GM23338 (cell line): ENCODE measurements at regions not wholly inside any gene's neighbourhood (a gene's known extent, or its start where the extent isn't known, plus 50 kb on each side); places are given as distances from the start of the nearest gene placed in this dataset.

Source experiments
- CREB1 ChIP-seq: fragments of 250-450 bp; sonication (Bioruptor Pico); IDR thresholded peaks from 2 replicates; pipeline ENCODE4 v1.5.0; 2020; ENCODE audit warnings: low read depth, mild to moderate bottlenecking, moderate library complexity
- EZH2 ChIP-seq: fragments of 200-600 bp; sonication (generic); IDR thresholded peaks from one replicate; pipeline ENCODE4 v1.8.0; 2017; ENCODE audit warnings: antibody characterized with exemption, mild to moderate bottlenecking, low read depth; ENCODE audit not compliant: unreplicated experiment
- EZH2phosphoT487 ChIP-seq: fragments of 200-600 bp; sonication (generic); IDR thresholded peaks from one replicate; pipeline ENCODE4 v1.8.1; 2018; ENCODE audit warnings: antibody characterized with exemption; ENCODE audit not compliant: unreplicated experiment
- JUNB ChIP-seq: IDR thresholded peaks from one replicate; pipeline ENCODE4 v1.6.1; 2016; ENCODE audit warnings: antibody characterized with exemption; ENCODE audit not compliant: unreplicated experiment
- NANOG ChIP-seq: IDR thresholded peaks from 2 replicates; pipeline ENCODE4 v1.6.1; 2016; ENCODE audit warnings: antibody characterized with exemption, borderline replicate concordance
- POLR2AphosphoS5 ChIP-seq: IDR thresholded peaks from 2 replicates; pipeline ENCODE4 v1.6.1; 2016; ENCODE audit warnings: antibody characterized with exemption, low read depth
- STAT1 ChIP-seq: IDR thresholded peaks from one replicate; pipeline ENCODE4 v1.6.1; 2016; ENCODE audit warnings: antibody characterized with exemption; ENCODE audit not compliant: unreplicated experiment
- ZNF114 ChIP-seq: fragments of 250-450 bp; sonication (Bioruptor Pico); IDR thresholded peaks from 2 replicates; pipeline ENCODE4 v1.5.0; 2020; ENCODE audit warnings: mild to moderate bottlenecking, moderate library complexity
- ZNF331 ChIP-seq: fragments of 250-450 bp; sonication (Bioruptor Pico); IDR thresholded peaks from 2 replicates; pipeline ENCODE4 v1.5.0; 2020; ENCODE audit warnings: low read depth, mild to moderate bottlenecking, moderate library complexity
- TF ChIP-seq, protein P1 (sequence below), 2 experiments: fragments of 200-600 bp in 1 of 2; sonication (generic) in 1 of 2; conservative IDR thresholded peaks; 2 replicates each; pipeline versions ENCODE4 v1.5.1 to v1.6.1; 2016 to 2017; ENCODE audit warnings: antibody characterized with exemption in 2 of 2, low read depth in 2 of 2, mild to moderate bottlenecking in 2 of 2, moderate library complexity in 1 of 2
- TF ChIP-seq, protein P2 (sequence below): IDR thresholded peaks from one replicate; pipeline ENCODE4 v1.6.1; 2018; ENCODE audit warnings: antibody characterized with exemption; ENCODE audit not compliant: unreplicated experiment
- TF ChIP-seq, protein P3 (sequence below): IDR thresholded peaks from 2 replicates; pipeline ENCODE4 v1.6.1; 2016; ENCODE audit warnings: antibody characterized with exemption
- TF ChIP-seq, protein P4 (sequence below): fragments of 250-450 bp; sonication (Bioruptor Pico); IDR thresholded peaks from 2 replicates; pipeline ENCODE4 v1.5.0; 2020; ENCODE audit warnings: mild to moderate bottlenecking, moderate library complexity

DNA sequence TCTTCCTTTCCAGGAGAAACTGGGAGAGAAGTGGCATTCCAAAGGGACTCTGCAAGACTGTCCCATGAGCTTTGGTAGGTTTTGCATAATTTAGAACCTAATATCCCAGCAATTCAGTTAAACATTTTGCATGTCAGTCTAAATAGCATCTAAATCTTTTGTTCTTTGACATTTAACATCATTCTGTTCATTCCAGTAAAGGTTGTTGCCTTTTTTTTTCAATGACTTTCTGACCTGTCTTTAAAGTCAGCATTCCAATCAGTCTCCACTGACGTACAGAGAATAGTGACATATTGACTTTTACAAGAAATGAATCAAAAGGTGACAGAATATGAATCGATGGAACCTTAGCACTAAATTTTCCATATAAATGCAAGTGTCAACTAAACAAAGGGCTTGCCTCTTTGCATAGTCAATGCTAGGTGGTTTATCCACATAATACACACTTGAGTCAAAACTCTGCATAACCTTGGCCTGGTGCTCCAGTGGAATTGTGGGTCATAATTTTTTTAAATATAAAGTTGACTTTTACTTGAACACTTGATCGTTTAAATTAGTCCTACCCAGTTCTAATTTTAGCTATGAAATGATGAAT is 370.1 kb downstream of the CNTN6 start:
- TF ChIP-seq POLR2AphosphoS5 (no peak), EZH2 (no peak), ZNF331 (no peak), EZH2phosphoT487 (no peak), ZNF114 (CRISPR knock-in tag) (no peak), JUNB (no peak), CREB1 (CRISPR knock-in tag) (no peak), STAT1 (no peak), NANOG (no peak)
- TF ChIP-seq, protein P1, sequence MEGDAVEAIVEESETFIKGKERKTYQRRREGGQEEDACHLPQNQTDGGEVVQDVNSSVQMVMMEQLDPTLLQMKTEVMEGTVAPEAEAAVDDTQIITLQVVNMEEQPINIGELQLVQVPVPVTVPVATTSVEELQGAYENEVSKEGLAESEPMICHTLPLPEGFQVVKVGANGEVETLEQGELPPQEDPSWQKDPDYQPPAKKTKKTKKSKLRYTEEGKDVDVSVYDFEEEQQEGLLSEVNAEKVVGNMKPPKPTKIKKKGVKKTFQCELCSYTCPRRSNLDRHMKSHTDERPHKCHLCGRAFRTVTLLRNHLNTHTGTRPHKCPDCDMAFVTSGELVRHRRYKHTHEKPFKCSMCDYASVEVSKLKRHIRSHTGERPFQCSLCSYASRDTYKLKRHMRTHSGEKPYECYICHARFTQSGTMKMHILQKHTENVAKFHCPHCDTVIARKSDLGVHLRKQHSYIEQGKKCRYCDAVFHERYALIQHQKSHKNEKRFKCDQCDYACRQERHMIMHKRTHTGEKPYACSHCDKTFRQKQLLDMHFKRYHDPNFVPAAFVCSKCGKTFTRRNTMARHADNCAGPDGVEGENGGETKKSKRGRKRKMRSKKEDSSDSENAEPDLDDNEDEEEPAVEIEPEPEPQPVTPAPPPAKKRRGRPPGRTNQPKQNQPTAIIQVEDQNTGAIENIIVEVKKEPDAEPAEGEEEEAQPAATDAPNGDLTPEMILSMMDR (conservative IDR thresholded peaks at IDR 0.05; ENCODE audit: low read depth in 2 of 2) = no peak
- TF ChIP-seq, protein P2, sequence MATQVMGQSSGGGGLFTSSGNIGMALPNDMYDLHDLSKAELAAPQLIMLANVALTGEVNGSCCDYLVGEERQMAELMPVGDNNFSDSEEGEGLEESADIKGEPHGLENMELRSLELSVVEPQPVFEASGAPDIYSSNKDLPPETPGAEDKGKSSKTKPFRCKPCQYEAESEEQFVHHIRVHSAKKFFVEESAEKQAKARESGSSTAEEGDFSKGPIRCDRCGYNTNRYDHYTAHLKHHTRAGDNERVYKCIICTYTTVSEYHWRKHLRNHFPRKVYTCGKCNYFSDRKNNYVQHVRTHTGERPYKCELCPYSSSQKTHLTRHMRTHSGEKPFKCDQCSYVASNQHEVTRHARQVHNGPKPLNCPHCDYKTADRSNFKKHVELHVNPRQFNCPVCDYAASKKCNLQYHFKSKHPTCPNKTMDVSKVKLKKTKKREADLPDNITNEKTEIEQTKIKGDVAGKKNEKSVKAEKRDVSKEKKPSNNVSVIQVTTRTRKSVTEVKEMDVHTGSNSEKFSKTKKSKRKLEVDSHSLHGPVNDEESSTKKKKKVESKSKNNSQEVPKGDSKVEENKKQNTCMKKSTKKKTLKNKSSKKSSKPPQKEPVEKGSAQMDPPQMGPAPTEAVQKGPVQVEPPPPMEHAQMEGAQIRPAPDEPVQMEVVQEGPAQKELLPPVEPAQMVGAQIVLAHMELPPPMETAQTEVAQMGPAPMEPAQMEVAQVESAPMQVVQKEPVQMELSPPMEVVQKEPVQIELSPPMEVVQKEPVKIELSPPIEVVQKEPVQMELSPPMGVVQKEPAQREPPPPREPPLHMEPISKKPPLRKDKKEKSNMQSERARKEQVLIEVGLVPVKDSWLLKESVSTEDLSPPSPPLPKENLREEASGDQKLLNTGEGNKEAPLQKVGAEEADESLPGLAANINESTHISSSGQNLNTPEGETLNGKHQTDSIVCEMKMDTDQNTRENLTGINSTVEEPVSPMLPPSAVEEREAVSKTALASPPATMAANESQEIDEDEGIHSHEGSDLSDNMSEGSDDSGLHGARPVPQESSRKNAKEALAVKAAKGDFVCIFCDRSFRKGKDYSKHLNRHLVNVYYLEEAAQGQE = no peak
- TF ChIP-seq, protein P3, sequence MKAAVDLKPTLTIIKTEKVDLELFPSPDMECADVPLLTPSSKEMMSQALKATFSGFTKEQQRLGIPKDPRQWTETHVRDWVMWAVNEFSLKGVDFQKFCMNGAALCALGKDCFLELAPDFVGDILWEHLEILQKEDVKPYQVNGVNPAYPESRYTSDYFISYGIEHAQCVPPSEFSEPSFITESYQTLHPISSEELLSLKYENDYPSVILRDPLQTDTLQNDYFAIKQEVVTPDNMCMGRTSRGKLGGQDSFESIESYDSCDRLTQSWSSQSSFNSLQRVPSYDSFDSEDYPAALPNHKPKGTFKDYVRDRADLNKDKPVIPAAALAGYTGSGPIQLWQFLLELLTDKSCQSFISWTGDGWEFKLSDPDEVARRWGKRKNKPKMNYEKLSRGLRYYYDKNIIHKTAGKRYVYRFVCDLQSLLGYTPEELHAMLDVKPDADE = no peak
- TF ChIP-seq, protein P4, sequence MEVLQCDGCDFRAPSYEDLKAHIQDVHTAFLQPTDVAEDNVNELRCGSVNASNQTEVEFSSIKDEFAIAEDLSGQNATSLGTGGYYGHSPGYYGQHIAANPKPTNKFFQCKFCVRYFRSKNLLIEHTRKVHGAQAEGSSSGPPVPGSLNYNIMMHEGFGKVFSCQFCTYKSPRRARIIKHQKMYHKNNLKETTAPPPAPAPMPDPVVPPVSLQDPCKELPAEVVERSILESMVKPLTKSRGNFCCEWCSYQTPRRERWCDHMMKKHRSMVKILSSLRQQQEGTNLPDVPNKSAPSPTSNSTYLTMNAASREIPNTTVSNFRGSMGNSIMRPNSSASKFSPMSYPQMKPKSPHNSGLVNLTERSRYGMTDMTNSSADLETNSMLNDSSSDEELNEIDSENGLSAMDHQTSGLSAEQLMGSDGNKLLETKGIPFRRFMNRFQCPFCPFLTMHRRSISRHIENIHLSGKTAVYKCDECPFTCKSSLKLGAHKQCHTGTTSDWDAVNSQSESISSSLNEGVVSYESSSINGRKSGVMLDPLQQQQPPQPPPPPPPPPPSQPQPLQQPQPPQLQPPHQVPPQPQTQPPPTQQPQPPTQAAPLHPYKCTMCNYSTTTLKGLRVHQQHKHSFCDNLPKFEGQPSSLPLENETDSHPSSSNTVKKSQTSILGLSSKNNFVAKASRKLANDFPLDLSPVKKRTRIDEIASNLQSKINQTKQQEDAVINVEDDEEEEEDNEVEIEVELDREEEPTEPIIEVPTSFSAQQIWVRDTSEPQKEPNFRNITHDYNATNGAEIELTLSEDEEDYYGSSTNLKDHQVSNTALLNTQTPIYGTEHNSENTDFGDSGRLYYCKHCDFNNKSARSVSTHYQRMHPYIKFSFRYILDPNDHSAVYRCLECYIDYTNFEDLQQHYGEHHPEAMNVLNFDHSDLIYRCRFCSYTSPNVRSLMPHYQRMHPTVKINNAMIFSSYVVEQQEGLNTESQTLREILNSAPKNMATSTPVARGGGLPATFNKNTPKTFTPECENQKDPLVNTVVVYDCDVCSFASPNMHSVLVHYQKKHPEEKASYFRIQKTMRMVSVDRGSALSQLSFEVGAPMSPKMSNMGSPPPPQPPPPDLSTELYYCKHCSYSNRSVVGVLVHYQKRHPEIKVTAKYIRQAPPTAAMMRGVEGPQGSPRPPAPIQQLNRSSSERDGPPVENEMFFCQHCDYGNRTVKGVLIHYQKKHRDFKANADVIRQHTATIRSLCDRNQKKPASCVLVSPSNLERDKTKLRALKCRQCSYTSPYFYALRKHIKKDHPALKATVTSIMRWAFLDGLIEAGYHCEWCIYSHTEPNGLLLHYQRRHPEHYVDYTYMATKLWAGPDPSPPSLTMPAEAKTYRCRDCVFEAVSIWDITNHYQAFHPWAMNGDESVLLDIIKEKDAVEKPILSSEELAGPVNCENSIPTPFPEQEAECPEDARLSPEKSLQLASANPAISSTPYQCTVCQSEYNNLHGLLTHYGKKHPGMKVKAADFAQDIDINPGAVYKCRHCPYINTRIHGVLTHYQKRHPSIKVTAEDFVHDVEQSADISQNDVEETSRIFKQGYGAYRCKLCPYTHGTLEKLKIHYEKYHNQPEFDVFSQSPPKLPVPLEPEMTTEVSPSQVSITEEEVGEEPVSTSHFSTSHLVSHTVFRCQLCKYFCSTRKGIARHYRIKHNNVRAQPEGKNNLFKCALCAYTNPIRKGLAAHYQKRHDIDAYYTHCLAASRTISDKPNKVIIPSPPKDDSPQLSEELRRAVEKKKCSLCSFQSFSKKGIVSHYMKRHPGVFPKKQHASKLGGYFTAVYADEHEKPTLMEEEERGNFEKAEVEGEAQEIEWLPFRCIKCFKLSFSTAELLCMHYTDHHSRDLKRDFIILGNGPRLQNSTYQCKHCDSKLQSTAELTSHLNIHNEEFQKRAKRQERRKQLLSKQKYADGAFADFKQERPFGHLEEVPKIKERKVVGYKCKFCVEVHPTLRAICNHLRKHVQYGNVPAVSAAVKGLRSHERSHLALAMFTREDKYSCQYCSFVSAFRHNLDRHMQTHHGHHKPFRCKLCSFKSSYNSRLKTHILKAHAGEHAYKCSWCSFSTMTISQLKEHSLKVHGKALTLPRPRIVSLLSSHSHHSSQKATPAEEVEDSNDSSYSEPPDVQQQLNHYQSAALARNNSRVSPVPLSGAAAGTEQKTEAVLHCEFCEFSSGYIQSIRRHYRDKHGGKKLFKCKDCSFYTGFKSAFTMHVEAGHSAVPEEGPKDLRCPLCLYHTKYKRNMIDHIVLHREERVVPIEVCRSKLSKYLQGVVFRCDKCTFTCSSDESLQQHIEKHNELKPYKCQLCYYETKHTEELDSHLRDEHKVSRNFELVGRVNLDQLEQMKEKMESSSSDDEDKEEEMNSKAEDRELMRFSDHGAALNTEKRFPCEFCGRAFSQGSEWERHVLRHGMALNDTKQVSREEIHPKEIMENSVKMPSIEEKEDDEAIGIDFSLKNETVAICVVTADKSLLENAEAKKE (CRISPR knock-in tag) = no peak
